PC-3 (cell line): ENCODE measurements at regions not wholly inside any gene's neighbourhood (a gene's known extent, or its start where the extent isn't known, plus 50 kb on each side); places are given as distances from the start of the nearest gene placed in this dataset.

Experiments
- CTCF ChIP-seq: fragments of 300-600 bp; sonication (generic); conservative IDR thresholded peaks from 2 replicates; pipeline ENCODE4 v1.5.1; 2017; ENCODE audit warnings: antibody characterized with exemption, low read depth, mild to moderate bottlenecking, low read length
- EZH2 ChIP-seq: fragments of 300-600 bp; sonication (generic); IDR thresholded peaks from one replicate; pipeline ENCODE4 v1.6.1; 2017; ENCODE audit warnings: antibody characterized with exemption, mild to moderate bottlenecking, low read length; ENCODE audit not compliant: unreplicated experiment

- TF ChIP-seq CTCF (no peak), EZH2 (no peak)
Measured at GRCh38 chr3:96330795-96331194, 483.6 kb upstream of the EPHA6 start.
